ENCODE measurements at regions not wholly inside any gene's neighbourhood (a gene's known extent, or its start where the extent isn't known, plus 50 kb on each side); places are given as distances from the start of the nearest gene placed in this dataset.

- Histone ChIP-seq H3K27me3 (ENCODE audit: insufficient read depth) (no peaks in the 10 kb centered on the region), H3K4me3 (no peak overlapping the region), H3K79me2 (replicated peaks; ENCODE audit: insufficient read depth) (no peaks in the 10 kb centered on the region), H4K20me1 (replicated peaks; ENCODE audit: insufficient read depth) (no peaks in the 10 kb centered on the region; the same call in 1 of the 2 replicates), H3K4me1 (ENCODE audit: insufficient read depth) (no peaks in the 10 kb centered on the region), H3K36me3 (ENCODE audit: insufficient read depth) (no peaks in the 10 kb centered on the region), H3F3A (replicated peaks; ENCODE audit: low read depth) (no peaks in the 10 kb centered on the region), H3K27ac (ENCODE audit: low read depth) (no peak overlapping the region), H3K9me2 (ENCODE audit: insufficient read depth) (no peaks in the 10 kb centered on the region), H3K4me2 (no peak overlapping the region), H2AFZ (no peak overlapping the region)
- no peak for TF ChIP-seq EZH2phosphoT487 (IDR thresholded peaks at IDR 0.05; ENCODE audit: unreplicated experiment)
- no peak for TF ChIP-seq ZNF462 (CRISPR knock-in tag; IDR thresholded peaks at IDR 0.05)
- TF ChIP-seq JUNB (IDR thresholded peaks at IDR 0.05; ENCODE audit: unreplicated experiment), result no peak
- no peak for TF ChIP-seq POLR2AphosphoS5 (IDR thresholded peaks at IDR 0.05; ENCODE audit: low read depth)
- no peak for TF ChIP-seq NANOG (IDR thresholded peaks at IDR 0.05; ENCODE audit: borderline replicate concordance)
- no peak for TF ChIP-seq ETS1 (IDR thresholded peaks at IDR 0.05)
- TF ChIP-seq ZNF114 (CRISPR knock-in tag; IDR thresholded peaks at IDR 0.05), result no peak
- TF ChIP-seq CREB1 (CRISPR knock-in tag; IDR thresholded peaks at IDR 0.05; ENCODE audit: low read depth), result no peak
- TF ChIP-seq EZH2 (IDR thresholded peaks at IDR 0.05; ENCODE audit: low read depth, unreplicated experiment), result no peak
- no peak for TF ChIP-seq CTCF (conservative IDR thresholded peaks at IDR 0.05; ENCODE audit: low read depth in 2 of 2)
- TF ChIP-seq REST (IDR thresholded peaks at IDR 0.05; ENCODE audit: unreplicated experiment), result no peak
- TF ChIP-seq ZNF331 (CRISPR knock-in tag; IDR thresholded peaks at IDR 0.05; ENCODE audit: low read depth), result no peak
- no peak for TF ChIP-seq STAT1 (IDR thresholded peaks at IDR 0.05; ENCODE audit: unreplicated experiment)
- peaks cover 11% of the 10 kb centered on the region for H3K27me3 Mint-ChIP-seq (ENCODE audit: insufficient read depth, low read depth, poor library complexity)
- ATAC-seq (no peak), DNase-seq (ENCODE audit: low spot score) (no peak)
- no peaks in the 10 kb centered on the region for H3K36me3 Mint-ChIP-seq (ENCODE audit: low read depth)
- H3K27ac Mint-ChIP-seq, result no peak overlapping the region
- H3K4me3 Mint-ChIP-seq, result no peak overlapping the region
- H3K9me3 Mint-ChIP-seq, result no peaks in the 10 kb centered on the region
- H3K4me1 Mint-ChIP-seq, result peaks cover 8% of the 10 kb centered on the region
These were observed 197.1 kb downstream of the PHETA1 start for GRCh38 chr12:111171832-111172231.
